Panc1 (cell line): ENCODE measurements at regions not wholly inside any gene's neighbourhood (a gene's known extent, or its start where the extent isn't known, plus 50 kb on each side); places are given as distances from the start of the nearest gene placed in this dataset.

Experiments used
- POLR2AphosphoS5 ChIP-seq: IDR thresholded peaks from 2 replicates; pipeline ENCODE4 v1.6.1; 2012; ENCODE audit warnings: mild to moderate bottlenecking, low read depth, low read length, moderate library complexity
- TF ChIP-seq, protein P1 (sequence below): fragments of 450-650 bp; IDR thresholded peaks from 2 replicates; pipeline ENCODE4 v1.5.1; 2017; ENCODE audit warnings: mild to moderate bottlenecking

DNA sequence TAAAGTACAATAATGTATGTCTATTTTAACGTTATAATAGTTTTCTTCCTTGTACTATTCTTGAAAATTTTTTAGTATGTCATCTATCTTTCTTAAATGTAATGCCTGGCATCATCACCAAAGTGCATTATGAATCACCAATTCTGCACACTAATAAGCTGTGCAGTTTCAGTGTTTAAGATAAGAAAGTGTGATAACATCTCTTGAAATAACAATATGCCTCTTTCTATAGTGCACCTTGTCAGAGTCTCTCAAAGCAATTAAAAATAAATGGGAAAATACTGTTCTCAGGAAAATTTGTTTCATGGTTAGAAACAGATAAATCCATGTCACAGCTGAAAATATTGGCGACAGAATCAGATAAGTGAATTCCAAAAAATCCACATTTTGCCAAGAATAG lies 457.4 kb upstream of the PCDH10 start:
- TF ChIP-seq POLR2AphosphoS5: no peak
- TF ChIP-seq, protein P1, sequence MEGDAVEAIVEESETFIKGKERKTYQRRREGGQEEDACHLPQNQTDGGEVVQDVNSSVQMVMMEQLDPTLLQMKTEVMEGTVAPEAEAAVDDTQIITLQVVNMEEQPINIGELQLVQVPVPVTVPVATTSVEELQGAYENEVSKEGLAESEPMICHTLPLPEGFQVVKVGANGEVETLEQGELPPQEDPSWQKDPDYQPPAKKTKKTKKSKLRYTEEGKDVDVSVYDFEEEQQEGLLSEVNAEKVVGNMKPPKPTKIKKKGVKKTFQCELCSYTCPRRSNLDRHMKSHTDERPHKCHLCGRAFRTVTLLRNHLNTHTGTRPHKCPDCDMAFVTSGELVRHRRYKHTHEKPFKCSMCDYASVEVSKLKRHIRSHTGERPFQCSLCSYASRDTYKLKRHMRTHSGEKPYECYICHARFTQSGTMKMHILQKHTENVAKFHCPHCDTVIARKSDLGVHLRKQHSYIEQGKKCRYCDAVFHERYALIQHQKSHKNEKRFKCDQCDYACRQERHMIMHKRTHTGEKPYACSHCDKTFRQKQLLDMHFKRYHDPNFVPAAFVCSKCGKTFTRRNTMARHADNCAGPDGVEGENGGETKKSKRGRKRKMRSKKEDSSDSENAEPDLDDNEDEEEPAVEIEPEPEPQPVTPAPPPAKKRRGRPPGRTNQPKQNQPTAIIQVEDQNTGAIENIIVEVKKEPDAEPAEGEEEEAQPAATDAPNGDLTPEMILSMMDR: no peak
